ENCODE measurements at regions not wholly inside any gene's neighbourhood (a gene's known extent, or its start where the extent isn't known, plus 50 kb on each side); places are given as distances from the start of the nearest gene placed in this dataset.
A peak's percentile ranks its signal among the peaks of the same experiment; 100 is the strongest.

GRCh38 chr17:49899191-49899485 lies 51.3 kb upstream of the TAC4 start:
- no peak overlapping the region for H3K4ac ChIP-seq (replicated peaks; ENCODE audit: insufficient read length, low read depth, low read length)
- peaks cover 4 to 19% (median 14%) of the 10 kb centered on the region in 4 experiments for H3K4me1 ChIP-seq (replicated peaks in 1 of 4; ENCODE audit: control insufficient read depth in 3 of 4, insufficient read depth in 4 of 4, low read length in 3 of 4)
- FAIRE-seq (peak; percentile 13), DNase-seq (ENCODE audit: low read depth in 1 of 2, low spot score in 2 of 2) (peak in 1 of 2 experiments; percentile 70)
- H3K23me2 ChIP-seq (ENCODE audit: low read depth, low read length), result peaks cover 7% of the 10 kb centered on the region; the same call in 1 of the 2 replicates
- no peak overlapping the region for H2AK5ac ChIP-seq (ENCODE audit: low read depth, low read length)
- ChIA-PET POLR2A (ENCODE audit: partially characterized antibody) (interaction anchor here (0.9 to 1.4 kb wide), 6 partner anchors 9 to 96 kb away, joined by 3 to 7 read pairs (median 3); partner anchors contain the start of gene DLX3), CTCF (ENCODE audit: partially characterized antibody) (interaction anchor here (0.5 to 9.0 kb wide), 34 partner anchors 9 to 237 kb away, joined by 3 to 114 read pairs (median 4); partner anchors contain the start of gene DLX3)
- H2BK12ac ChIP-seq (ENCODE audit: low read depth, low read length), result no peak overlapping the region
- no peaks in the 10 kb centered on the region for H3K79me2 ChIP-seq (ENCODE audit: control insufficient read depth in 1 of 2, insufficient read depth in 2 of 2, low read length in 2 of 2)
- H3K23ac ChIP-seq (ENCODE audit: insufficient read length), result no peak overlapping the region
- H2AFZ ChIP-seq (ENCODE audit: low read length), result no peak overlapping the region
- no peak overlapping the region for H3K4me3 ChIP-seq (ENCODE audit: extremely low read depth in 1 of 4, insufficient read depth in 2 of 4, low read depth in 3 of 4, low read length in 4 of 4)
- no peak overlapping the region for H3K9ac ChIP-seq (replicated peaks in 1 of 4; ENCODE audit: extremely low read depth in 1 of 4, low read depth in 3 of 4, low read length in 3 of 4)
- H3K27ac ChIP-seq (ENCODE audit: low read depth, low read length), result no peak overlapping the region
- H3K4me2 ChIP-seq (ENCODE audit: insufficient read depth in 1 of 2, low read depth in 2 of 2, low read length in 2 of 2), result no peak overlapping the region
- no peak overlapping the region for H3K14ac ChIP-seq (ENCODE audit: insufficient read length)
- H3K27me3 ChIP-seq (replicated peaks in 1 of 4; ENCODE audit: control insufficient read depth in 3 of 4, extremely low read depth in 1 of 4, insufficient read depth in 3 of 4, low read length in 3 of 4), result peaks cover 5 to 33% (median 32%) of the 10 kb centered on the region in 4 experiments
- no peaks in the 10 kb centered on the region for H3K36me3 ChIP-seq (ENCODE audit: control insufficient read depth in 2 of 4, insufficient read depth in 4 of 4, low read length in 3 of 4)
- H4K20me1 ChIP-seq (replicated peaks in 1 of 2; ENCODE audit: control insufficient read depth in 1 of 2, insufficient read depth in 2 of 2, low read length in 2 of 2), result no peaks in the 10 kb centered on the region
- no peak overlapping the region for H3K18ac ChIP-seq (ENCODE audit: extremely low read depth, low read length)
- no peak overlapping the region for H2BK120ac ChIP-seq (replicated peaks; ENCODE audit: low read depth, low read length)
- 4% methylated on average over 2 of the region's 2 CpGs; no CpG with 5 or more reads in 1 of the 2 experiments for WGBS, 2 experiments (ENCODE audit: extremely low coverage in 1 of 2, insufficient coverage in 1 of 2, insufficient read length in 1 of 2, insufficient replicate concordance in 2 of 2, low coverage in 1 of 2, low lambda C conversion rate in 2 of 2, missing lambda C conversion rate in 1 of 2)
- no peak overlapping the region for H2BK15ac ChIP-seq (ENCODE audit: low read length)
- H4K91ac ChIP-seq (replicated peaks; ENCODE audit: insufficient read length, low read length), result no peak overlapping the region
- no peak overlapping the region for H4K8ac ChIP-seq (ENCODE audit: extremely low read depth, insufficient read depth, low read length)
- no peaks in the 10 kb centered on the region for H3K79me1 ChIP-seq (ENCODE audit: low read depth, low read length)
- no peak overlapping the region for H2BK5ac ChIP-seq (ENCODE audit: low read depth, low read length)
- no peak overlapping the region for H3K56ac ChIP-seq (replicated peaks; ENCODE audit: insufficient read length, low read depth, low read length)
- no peak overlapping the region for H4K5ac ChIP-seq (ENCODE audit: insufficient read length, low read depth, low read length)
- 0 out of 2 replicates have a peak overlapping the region, but pooled peaks have one; percentile 48 for H2BK20ac ChIP-seq (ENCODE audit: low read length)
- no peaks in the 10 kb centered on the region for H3K9me3 ChIP-seq (ENCODE audit: insufficient read depth in 2 of 2, low read depth in 1 of 2, low read length in 1 of 2)
- TF ChIP-seq YY1 (IDR thresholded peaks at IDR 0.05; ENCODE audit: low read depth, low read length) (peak; percentile 7; the same call in 1 of the 2 replicates), SIN3A (conservative IDR thresholded peaks at IDR 0.05 in 1 of 2, IDR thresholded peaks at IDR 0.05 in 1 of 2; ENCODE audit: low read depth in 1 of 2, low read length in 2 of 2) (no peak), RAD21 (IDR thresholded peaks at IDR 0.05 in 1 of 2, conservative IDR thresholded peaks at IDR 0.05 in 1 of 2; ENCODE audit: low read depth in 2 of 2, low read length in 2 of 2) (peak; percentile 63 to 79), BRCA1 (IDR thresholded peaks at IDR 0.05; ENCODE audit: low read depth, low read length) (no peak), ASH2L (IDR thresholded peaks at IDR 0.05; ENCODE audit: low read length) (no peak), GABPA (IDR thresholded peaks at IDR 0.05; ENCODE audit: borderline replicate concordance, insufficient read depth, low read length) (no peak), KDM4A (IDR thresholded peaks at IDR 0.05; ENCODE audit: low read depth, low read length, severe bottlenecking) (no peak), SP1 (IDR thresholded peaks at IDR 0.05; ENCODE audit: low read depth, low read length) (0 out of 2 replicates have a peak, but pooled peaks have one; percentile 26), SP2 (IDR thresholded peaks at IDR 0.05; ENCODE audit: low read length) (no peak)
- TF ChIP-seq, protein P1, sequence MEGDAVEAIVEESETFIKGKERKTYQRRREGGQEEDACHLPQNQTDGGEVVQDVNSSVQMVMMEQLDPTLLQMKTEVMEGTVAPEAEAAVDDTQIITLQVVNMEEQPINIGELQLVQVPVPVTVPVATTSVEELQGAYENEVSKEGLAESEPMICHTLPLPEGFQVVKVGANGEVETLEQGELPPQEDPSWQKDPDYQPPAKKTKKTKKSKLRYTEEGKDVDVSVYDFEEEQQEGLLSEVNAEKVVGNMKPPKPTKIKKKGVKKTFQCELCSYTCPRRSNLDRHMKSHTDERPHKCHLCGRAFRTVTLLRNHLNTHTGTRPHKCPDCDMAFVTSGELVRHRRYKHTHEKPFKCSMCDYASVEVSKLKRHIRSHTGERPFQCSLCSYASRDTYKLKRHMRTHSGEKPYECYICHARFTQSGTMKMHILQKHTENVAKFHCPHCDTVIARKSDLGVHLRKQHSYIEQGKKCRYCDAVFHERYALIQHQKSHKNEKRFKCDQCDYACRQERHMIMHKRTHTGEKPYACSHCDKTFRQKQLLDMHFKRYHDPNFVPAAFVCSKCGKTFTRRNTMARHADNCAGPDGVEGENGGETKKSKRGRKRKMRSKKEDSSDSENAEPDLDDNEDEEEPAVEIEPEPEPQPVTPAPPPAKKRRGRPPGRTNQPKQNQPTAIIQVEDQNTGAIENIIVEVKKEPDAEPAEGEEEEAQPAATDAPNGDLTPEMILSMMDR (IDR thresholded peaks at IDR 0.05; ENCODE audit: control extremely low read depth in 1 of 3, insufficient read depth in 1 of 3, low read depth in 1 of 3, low read length in 3 of 3), result peak; percentile 39 to 80 (median 64)
